RWPE1 (cell line): ENCODE measurements at regions not wholly inside any gene's neighbourhood (a gene's known extent, or its start where the extent isn't known, plus 50 kb on each side); places are given as distances from the start of the nearest gene placed in this dataset.

Experiments
- CTCF ChIA-PET: fragments of 350-600 bp; sonication (Branson Sonifier 250); formaldehyde crosslinking; extraction: SDS; loops from one replicate; lab custom pipeline; 2021; lab: Yijun Ruan, JAX
- POLR2A ChIA-PET: fragments of 400-600 bp; formaldehyde crosslinking; extraction: SDS; loops from one replicate; lab custom pipeline; 2020; ENCODE audit warnings: antibody characterized with exemption; ENCODE audit not compliant: low non-redundant PET; lab: Yijun Ruan, JAX
- DNase-seq: peaks from one replicate; pipeline ENCODE4 v3.0.0; 2012; ENCODE audit warnings: low spot score
- H3K27ac ChIP-seq: fragments of 450-650 bp; 2 replicates; pipeline ENCODE4 v1.5.1; 2017
- CTCF ChIP-seq: fragments of 450-650 bp; conservative IDR thresholded peaks from 2 replicates; pipeline ENCODE4 v1.5.1; 2017; ENCODE audit warnings: low read depth, mild to moderate bottlenecking

GRCh38 chr16:54361246-54361645 lies 74.7 kb upstream of the IRX3 start:
- DNase-seq, result no peak
- TF ChIP-seq CTCF, result no peak
- ChIA-PET CTCF (no interaction called here), POLR2A (interaction anchor here (0.7 kb wide), 1 partner anchor 8 kb away, joined by 6 read pairs; no protein-coding TSS in a partner anchor)
- no peak overlapping the region for H3K27ac ChIP-seq

- TF ChIP-seq CTCF, result no peak
- no peak for DNase-seq
- POLR2A ChIA-PET, result interaction anchor here (0.7 kb wide), 1 partner anchor 9 kb away, joined by 6 read pairs; no protein-coding TSS in a partner anchor
- no peak overlapping the region for H3K27ac ChIP-seq
- CTCF ChIA-PET, result interaction anchor here (0.6 kb wide), 1 partner anchor 22 kb away, joined by 3 read pairs; no protein-coding TSS in a partner anchor
Observed at GRCh38 chr16:54360681-54361080, 74.1 kb upstream of the IRX3 start.

DNA sequence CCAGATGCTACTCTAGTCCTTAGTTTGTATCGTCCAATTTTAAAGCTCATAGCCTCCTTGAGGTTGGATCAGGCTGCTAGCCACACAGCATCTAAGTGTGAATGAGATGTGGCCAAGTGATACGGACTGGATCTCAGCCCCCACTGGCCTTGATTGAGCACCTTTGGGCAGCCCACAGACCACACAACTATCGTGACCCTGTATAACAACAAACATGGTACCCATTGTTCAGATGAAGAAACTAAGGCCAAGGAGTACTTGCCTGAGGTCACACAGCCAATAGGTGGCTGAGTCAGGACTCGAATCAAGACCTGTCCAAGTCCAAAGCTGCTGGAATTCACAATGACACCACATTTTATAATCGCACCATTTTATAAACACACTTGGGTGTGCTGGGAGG lies 73.0 kb upstream of the IRX3 start:
- H3K27ac ChIP-seq, result no peak overlapping the region
- POLR2A ChIA-PET, result no interaction called here
- DNase-seq, result no peak
- CTCF ChIA-PET, result no interaction called here
- TF ChIP-seq CTCF, result no peak

DNA sequence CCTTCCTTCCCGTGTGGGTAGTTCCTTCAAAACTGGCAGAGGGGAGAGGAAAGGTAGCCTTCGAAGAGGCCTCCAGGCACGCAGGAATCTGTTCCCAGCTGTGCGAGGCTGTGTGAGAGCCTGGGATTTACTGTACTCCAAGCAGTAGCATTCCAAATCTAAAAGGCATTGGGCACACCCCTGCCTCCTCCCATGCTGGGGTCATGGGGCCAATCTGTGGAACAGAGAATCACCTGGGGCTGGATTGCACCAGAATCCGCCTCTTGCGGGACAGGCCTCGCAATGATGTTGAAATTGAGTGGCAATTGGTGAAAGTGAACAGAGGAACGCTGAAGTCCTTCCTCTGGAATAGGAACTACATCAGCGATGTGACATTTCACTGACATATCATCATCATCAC lies 72.5 kb upstream of the IRX3 start:
- TF ChIP-seq CTCF, result no peak
- peak; percentile 38 for DNase-seq
- CTCF ChIA-PET, result no interaction called here
- POLR2A ChIA-PET, result no interaction called here
- H3K27ac ChIP-seq, result peak overlapping the region; percentile 38; the same call in 1 of the 2 replicates

GRCh38 chr16:54356391-54356790 lies 69.8 kb upstream of the IRX3 start:
- CTCF ChIA-PET, result no interaction called here
- POLR2A ChIA-PET, result no interaction called here
- no peak overlapping the region for H3K27ac ChIP-seq
- DNase-seq, result no peak
- TF ChIP-seq CTCF, result no peak

- no peak overlapping the region for H3K27ac ChIP-seq
- CTCF ChIA-PET, result no interaction called here
- TF ChIP-seq CTCF, result no peak
- DNase-seq, result no peak
- POLR2A ChIA-PET, result no interaction called here
Observed at GRCh38 chr16:54355251-54355650, 68.7 kb upstream of the IRX3 start.
